ENCODE measurements at regions not wholly inside any gene's neighbourhood (a gene's known extent, or its start where the extent isn't known, plus 50 kb on each side); places are given as distances from the start of the nearest gene placed in this dataset.

- TF ChIP-seq TAF1 (conservative IDR thresholded peaks at IDR 0.05) (no peak), CTCF (IDR thresholded peaks at IDR 0.05; ENCODE audit: low read depth, low read length, missing input control) (no peak), ZBTB33 (IDR thresholded peaks at IDR 0.05) (no peak), RAD21 (IDR thresholded peaks at IDR 0.05) (no peak), FOXA1 (IDR thresholded peaks at IDR 0.05) (no peak), ATF3 (IDR thresholded peaks at IDR 0.05) (no peak), REST (IDR thresholded peaks at IDR 0.05) (no peak), EGR1 (IDR thresholded peaks at IDR 0.05; ENCODE audit: low read depth in 2 of 2) (no peak), GABPA (IDR thresholded peaks at IDR 0.05 in 1 of 2, conservative IDR thresholded peaks at IDR 0.05 in 1 of 2) (no peak)
These were observed 80.7 kb upstream of the ADAMTS19 start for GRCh38 chr5:129379406-129379805.
